HepG2 (cell line): ENCODE measurements at regions not wholly inside any gene's neighbourhood (a gene's known extent, or its start where the extent isn't known, plus 50 kb on each side); places are given as distances from the start of the nearest gene placed in this dataset.

Experiments
- ATAC-seq: fragments of 200-7000 bp; cut with Tn5 transposase; 3 replicates; pipeline ENCODE4 v1.9.1; 2020; ENCODE audit warnings: mild to moderate bottlenecking, moderate library complexity
- BruUV-seq: library from RNA; stranded (reverse); fragments of 400-500 nt; replicated peaks from 2 replicates; lab custom pipeline; 2021; lab: Mats Ljungman, UMichigan
- CTCF ChIA-PET: fragments of 300-600 bp; formaldehyde crosslinking; extraction: SDS; loops from one replicate; lab custom pipeline; 2021; ENCODE audit warnings: low total read pairs, inconsistent platforms, low intra/inter-chr PET ratio; lab: Yijun Ruan, JAX
- POLR2A ChIA-PET: fragments of 350-600 bp; sonication (Branson Sonifier 250); formaldehyde crosslinking; loops from one replicate; lab custom pipeline; 2020; ENCODE audit warnings: antibody characterized with exemption, inconsistent platforms; lab: Yijun Ruan, JAX
- DNase-seq: peaks from one replicate; pipeline ENCODE4 v3.0.0-alpha.2; 2015; ENCODE audit warnings: low spot score
- FAIRE-seq: peaks from 3 replicates; lab custom pipeline; 2011; peaks lifted over from hg19 to GRCh38; lab: Jason Lieb, UNC
- H2AFZ ChIP-seq: one replicate; pipeline ENCODE4 v1.6.1; 2011; ENCODE audit warnings: low read length, inconsistent platforms
- H3K27ac ChIP-seq: fragments of 300-600 bp; 3 replicates; pipeline ENCODE4 v1.8.0; 2011; ENCODE audit warnings: mixed run types, mild to moderate bottlenecking, mixed read lengths, low read length, inconsistent platforms; ENCODE audit not compliant: insufficient read depth; ENCODE audit errors: extremely low read length
- H3K27me3 ChIP-seq, 2 experiments: fragments of 200-600 bp in 1 of 2; 2 replicates in 1 of 2; 3 replicates in 1 of 2; pipeline versions ENCODE4 v1.6.0 to v1.8.0; 2011; ENCODE audit warnings: low read length in 2 of 2, mild to moderate bottlenecking in 2 of 2, moderate library complexity in 2 of 2, inconsistent platforms in 1 of 2; ENCODE audit not compliant: insufficient read depth in 2 of 2, control insufficient read depth in 1 of 2
- H3K36me3 ChIP-seq, 2 experiments: fragments of 200-600 bp in 1 of 2; replicated peaks in 1 of 2; 2 replicates in 1 of 2; 3 replicates in 1 of 2; pipeline versions ENCODE4 v1.5.1 to v1.8.0; 2011; ENCODE audit warnings: low read length in 2 of 2, inconsistent platforms in 1 of 2; ENCODE audit not compliant: insufficient read depth in 2 of 2, control insufficient read depth in 1 of 2
- H3K4me1 ChIP-seq: 2 replicates; pipeline ENCODE4 v1.5.1; 2012; ENCODE audit warnings: low read length, inconsistent platforms; ENCODE audit not compliant: insufficient read depth
- H3K4me2 ChIP-seq: 2 replicates; pipeline ENCODE4 v1.6.0; 2011; ENCODE audit warnings: low read depth, low read length, inconsistent platforms
- H3K4me3 ChIP-seq, 3 experiments: fragments of 200-600 bp in 1 of 3; sonication (generic), shearing (Covaris generic) in 1 of 3; replicated peaks in 1 of 3; 2 replicates each; pipeline ENCODE4 v1.5.1; 2011 to 2016; ENCODE audit warnings: low read length in 3 of 3, inconsistent platforms in 2 of 3, low read depth in 2 of 3, mild to moderate bottlenecking in 2 of 3, control low read depth in 1 of 3, mixed read lengths in 1 of 3; ENCODE audit not compliant: insufficient read depth in 1 of 3
- H3K79me2 ChIP-seq: one replicate; pipeline ENCODE4 v1.6.1; 2011; ENCODE audit warnings: low read length, inconsistent platforms; ENCODE audit not compliant: insufficient read depth
- H3K9ac ChIP-seq: 2 replicates; pipeline ENCODE4 v1.6.0; 2011; ENCODE audit warnings: mild to moderate bottlenecking, low read depth, low read length, inconsistent platforms; ENCODE audit not compliant: insufficient read depth
- H3K9me3 ChIP-seq: 2 replicates; pipeline ENCODE4 v1.5.1; 2012; ENCODE audit warnings: mild to moderate bottlenecking, low read length
- H4K20me1 ChIP-seq: 2 replicates; pipeline ENCODE4 v1.6.0; 2011; ENCODE audit warnings: inconsistent platforms, mild to moderate bottlenecking, low read length, moderate library complexity; ENCODE audit not compliant: insufficient read depth
- CBX5 ChIP-seq: sonication (generic); formaldehyde crosslinking; IDR thresholded peaks from 2 replicates; pipeline ENCODE4 v1.4.0; 2020; ENCODE audit warnings: missing genetic modification reagents, borderline replicate concordance
- CEBPZ ChIP-seq: IDR thresholded peaks from 2 replicates; pipeline ENCODE4 v1.6.1; 2012; ENCODE audit warnings: low read length, improper control_type of control experiment
- ESRRA ChIP-seq: sonication (generic); formaldehyde crosslinking; IDR thresholded peaks from 2 replicates; pipeline ENCODE4 v1.5.1; 2020; ENCODE audit warnings: mild to moderate bottlenecking, low read depth, missing genetic modification reagents
- HNRNPL ChIP-seq: fragments of 200-400 bp; formaldehyde crosslinking; IDR thresholded peaks from 2 replicates; pipeline ENCODE4 v1.6.1; 2017; ENCODE audit warnings: mild to moderate bottlenecking, low read depth, low read length
- IRF9 ChIP-seq: sonication (generic); formaldehyde crosslinking; IDR thresholded peaks from 2 replicates; pipeline ENCODE4 v1.8.0; 2022; ENCODE audit warnings: missing genetic modification reagents, mild to moderate bottlenecking, borderline replicate concordance
- MYC ChIP-seq: sonication (generic); formaldehyde crosslinking; IDR thresholded peaks from 2 replicates; pipeline ENCODE4 v1.9.0; 2021; ENCODE audit warnings: missing genetic modification reagents, borderline replicate concordance
- NKX3-1 ChIP-seq: sonication (generic); formaldehyde crosslinking; IDR thresholded peaks from 2 replicates; pipeline ENCODE4 v1.5.0; 2020; ENCODE audit warnings: missing genetic modification reagents
- NR2F6 ChIP-seq, 2 experiments: IDR thresholded peaks; 2 replicates each; pipeline ENCODE4 v1.6.1; 2016; ENCODE audit warnings: antibody characterized with exemption in 1 of 2, mild to moderate bottlenecking in 1 of 2
- RORA ChIP-seq: sonication (generic); formaldehyde crosslinking; IDR thresholded peaks from 2 replicates; pipeline ENCODE4 v1.5.0; 2020; ENCODE audit warnings: mild to moderate bottlenecking, missing genetic modification reagents, moderate library complexity
- SAFB2 ChIP-seq: sonication (generic); formaldehyde crosslinking; IDR thresholded peaks from 2 replicates; pipeline ENCODE4 v1.5.1; 2020; ENCODE audit warnings: missing genetic modification reagents, low read depth, mild to moderate bottlenecking, borderline replicate concordance
- SPEN ChIP-seq: sonication (generic); formaldehyde crosslinking; IDR thresholded peaks from 2 replicates; pipeline ENCODE4 v1.5.1; 2020; ENCODE audit warnings: low read depth, mild to moderate bottlenecking, missing genetic modification reagents
- ZEB1 ChIP-seq: IDR thresholded peaks from 2 replicates; pipeline ENCODE4 v1.6.1; 2012; ENCODE audit warnings: mild to moderate bottlenecking, low read depth, inconsistent platforms; ENCODE audit not compliant: insufficient replicate concordance
- ZNF597 ChIP-seq: sonication (generic); formaldehyde crosslinking; IDR thresholded peaks from 2 replicates; pipeline ENCODE4 v1.5.0; 2020; ENCODE audit warnings: missing genetic modification reagents
- ZNF766 ChIP-seq: sonication (generic); formaldehyde crosslinking; IDR thresholded peaks from 2 replicates; pipeline ENCODE4 v1.5.0; 2020; ENCODE audit warnings: missing genetic modification reagents, borderline replicate concordance
- in situ Hi-C: cut with HindIII; loops from 2 replicates; pipeline ENCODE4 v1.10.0; 2017; ENCODE audit warnings: low pct_unique_long_range_greater_than_20kb; ENCODE audit not compliant: extremely low pct_ligation_motif_present
- intact Hi-C: fragments of 100-400 bp; cut with micrococcal nuclease; formaldehyde crosslinking; loops from one replicate; pipeline ENCODE4 v1.10.0; 2022; ENCODE audit not compliant: unreplicated experiment
- TF ChIP-seq, protein P1 (sequence below): sonication (generic); formaldehyde crosslinking; IDR thresholded peaks from 2 replicates; pipeline ENCODE4 v1.4.0; 2020; ENCODE audit warnings: mild to moderate bottlenecking, missing genetic modification reagents
- TF ChIP-seq, protein P2 (sequence below): sonication (generic); formaldehyde crosslinking; IDR thresholded peaks from 2 replicates; pipeline ENCODE4 v1.9.0; 2022; ENCODE audit warnings: missing genetic modification reagents, mild to moderate bottlenecking, borderline replicate concordance

GRCh38 chr2:164439235-164439634 is 182.0 kb downstream of the GRB14 start:
- Histone ChIP-seq H3K4me3 (no peak overlapping the region), H3K4me2 (no peak overlapping the region), H3K4me1 (no peaks in the 10 kb centered on the region), H3K9me3 (no peaks in the 10 kb centered on the region), H2AFZ (no peak overlapping the region), H3K9ac (no peak overlapping the region), H3K27ac (no peak overlapping the region), H3K27me3 (no peaks in the 10 kb centered on the region), H4K20me1 (no peaks in the 10 kb centered on the region), H3K79me2 (no peaks in the 10 kb centered on the region), H3K36me3 (no peaks in the 10 kb centered on the region)
- TF ChIP-seq ZNF766 (CRISPR knock-in tag), result no peak
- TF ChIP-seq CBX5, result no peak
- TF ChIP-seq RORA (CRISPR knock-in tag), result no peak
- TF ChIP-seq NR2F6 (IDR thresholded peaks at IDR 0.05), result no peak
- TF ChIP-seq NR2F6 (CRISPR knock-in tag; IDR thresholded peaks at IDR 0.05), result no peak
- no peak for TF ChIP-seq ESRRA
- TF ChIP-seq, protein P1, sequence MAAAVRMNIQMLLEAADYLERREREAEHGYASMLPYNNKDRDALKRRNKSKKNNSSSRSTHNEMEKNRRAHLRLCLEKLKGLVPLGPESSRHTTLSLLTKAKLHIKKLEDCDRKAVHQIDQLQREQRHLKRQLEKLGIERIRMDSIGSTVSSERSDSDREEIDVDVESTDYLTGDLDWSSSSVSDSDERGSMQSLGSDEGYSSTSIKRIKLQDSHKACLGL, result no peak
- TF ChIP-seq, protein P2, sequence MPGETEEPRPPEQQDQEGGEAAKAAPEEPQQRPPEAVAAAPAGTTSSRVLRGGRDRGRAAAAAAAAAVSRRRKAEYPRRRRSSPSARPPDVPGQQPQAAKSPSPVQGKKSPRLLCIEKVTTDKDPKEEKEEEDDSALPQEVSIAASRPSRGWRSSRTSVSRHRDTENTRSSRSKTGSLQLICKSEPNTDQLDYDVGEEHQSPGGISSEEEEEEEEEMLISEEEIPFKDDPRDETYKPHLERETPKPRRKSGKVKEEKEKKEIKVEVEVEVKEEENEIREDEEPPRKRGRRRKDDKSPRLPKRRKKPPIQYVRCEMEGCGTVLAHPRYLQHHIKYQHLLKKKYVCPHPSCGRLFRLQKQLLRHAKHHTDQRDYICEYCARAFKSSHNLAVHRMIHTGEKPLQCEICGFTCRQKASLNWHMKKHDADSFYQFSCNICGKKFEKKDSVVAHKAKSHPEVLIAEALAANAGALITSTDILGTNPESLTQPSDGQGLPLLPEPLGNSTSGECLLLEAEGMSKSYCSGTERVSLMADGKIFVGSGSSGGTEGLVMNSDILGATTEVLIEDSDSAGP (CRISPR knock-in tag), result no peak
- no peak for TF ChIP-seq HNRNPL
- no peak for TF ChIP-seq NKX3-1 (CRISPR knock-in tag)
- no peak for TF ChIP-seq ZEB1
- no peak for TF ChIP-seq MYC (CRISPR knock-in tag)
- TF ChIP-seq SPEN, result no peak
- no peak for TF ChIP-seq CEBPZ
- TF ChIP-seq IRF9 (CRISPR knock-in tag), result no peak
- TF ChIP-seq ZNF597 (CRISPR knock-in tag), result no peak
- no peak for TF ChIP-seq SAFB2
- CTCF ChIA-PET, result no interaction called here
- BruUV-seq, result no TSS peak
- in situ Hi-C loops (no loop called here), intact Hi-C loops (no loop called here)
- no peak for ATAC-seq
- POLR2A ChIA-PET, result no interaction called here
- no peak for DNase-seq
- no peak for FAIRE-seq
